ENCODE measurements at regions not wholly inside any gene's neighbourhood (a gene's known extent, or its start where the extent isn't known, plus 50 kb on each side); places are given as distances from the start of the nearest gene placed in this dataset.

DNA sequence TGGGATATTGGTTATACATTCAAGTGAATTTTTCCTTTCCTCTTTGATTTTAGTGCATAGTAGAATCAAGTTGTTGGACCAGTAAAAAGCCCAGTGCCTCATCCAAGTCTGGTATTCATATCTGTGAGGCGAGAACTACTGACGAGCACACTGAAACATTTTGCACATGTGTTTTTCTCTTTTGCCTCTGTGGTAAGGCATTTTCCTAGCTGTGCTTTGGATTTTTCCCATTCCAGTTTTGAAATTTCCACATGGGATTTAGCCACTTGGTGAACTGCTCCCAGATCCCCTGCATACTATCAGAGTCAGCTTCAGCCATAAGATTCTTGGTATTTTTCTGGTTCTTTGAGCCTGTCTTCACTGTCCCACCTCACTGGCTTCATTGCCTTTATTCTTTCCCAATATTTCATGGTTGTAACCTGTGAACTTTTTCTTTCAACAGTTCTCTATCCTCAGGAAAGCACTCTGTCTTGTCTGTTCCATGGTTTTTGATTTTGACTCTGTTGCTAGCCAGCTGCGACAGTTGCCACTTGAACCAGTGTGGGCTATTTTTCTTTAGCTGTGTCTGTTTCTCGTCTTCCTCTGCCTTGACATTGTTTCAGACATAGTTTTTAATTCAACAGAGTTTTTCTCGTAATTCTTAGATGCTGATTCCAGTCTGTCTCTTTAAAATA lies 239.0 kb downstream of the REEP3 start:
- no peak for TF ChIP-seq POLR2A (IDR thresholded peaks at IDR 0.05)
- no peak for TF ChIP-seq CTCF (IDR thresholded peaks at IDR 0.05)

All from body of pancreas (tissue), 4 donors.